Medulla oblongata (tissue), 1 donor: ENCODE measurements at regions not wholly inside any gene's neighbourhood (a gene's known extent, or its start where the extent isn't known, plus 50 kb on each side); places are given as distances from the start of the nearest gene placed in this dataset.
"Not testable (repeated sequence)": the region's sequence is repeated elsewhere in the genome, so short reads cannot be mapped to it uniquely, and the experiment has no call there.

Experiments used
- DNase-seq: peaks from one replicate; pipeline ENCODE4 v3.0.0-alpha.2; 2015; ENCODE audit errors: extremely low spot score

DNA sequence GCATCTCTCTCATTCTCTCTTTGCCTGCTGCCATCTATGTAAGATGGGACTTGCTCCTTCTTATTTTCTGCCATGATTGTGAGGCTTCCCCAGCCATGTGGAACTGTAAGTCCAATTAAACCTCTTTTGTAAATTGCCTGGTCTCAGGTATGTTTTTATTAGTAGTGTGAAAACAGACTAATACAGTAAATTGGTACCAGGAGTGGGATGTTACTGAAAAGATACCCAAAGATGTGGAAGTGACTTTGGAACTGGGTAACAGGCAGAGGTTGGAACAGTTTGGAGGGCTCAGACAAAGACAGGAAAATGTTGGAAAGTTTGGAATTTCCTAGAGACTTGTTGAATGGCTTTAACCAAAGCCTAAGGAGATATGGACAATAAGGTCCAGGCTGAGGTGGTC, 503.1 kb upstream of the SOX9 start:
- DNase-seq: not testable (repeated sequence)

DNA sequence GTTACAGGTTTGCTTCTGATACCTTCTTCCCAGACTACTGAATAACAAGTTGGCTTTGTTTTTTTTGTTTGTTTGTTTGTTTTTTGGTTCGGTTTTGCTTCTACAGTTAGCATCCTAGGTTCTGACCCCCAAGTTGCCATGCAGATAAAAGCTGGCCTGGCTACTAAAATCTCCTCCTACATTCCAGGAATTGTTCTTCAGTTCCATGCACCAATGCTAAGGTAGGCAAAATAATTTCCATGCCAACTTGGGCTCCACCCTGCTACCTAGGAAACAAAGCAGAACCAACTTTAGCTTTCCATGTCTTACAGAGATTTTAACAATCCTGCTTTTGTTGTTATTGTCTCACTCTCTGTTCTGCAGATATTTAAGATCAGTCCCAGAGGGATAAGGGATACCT, 495.5 kb upstream of the SOX9 start:
- DNase-seq: no peak

DNA sequence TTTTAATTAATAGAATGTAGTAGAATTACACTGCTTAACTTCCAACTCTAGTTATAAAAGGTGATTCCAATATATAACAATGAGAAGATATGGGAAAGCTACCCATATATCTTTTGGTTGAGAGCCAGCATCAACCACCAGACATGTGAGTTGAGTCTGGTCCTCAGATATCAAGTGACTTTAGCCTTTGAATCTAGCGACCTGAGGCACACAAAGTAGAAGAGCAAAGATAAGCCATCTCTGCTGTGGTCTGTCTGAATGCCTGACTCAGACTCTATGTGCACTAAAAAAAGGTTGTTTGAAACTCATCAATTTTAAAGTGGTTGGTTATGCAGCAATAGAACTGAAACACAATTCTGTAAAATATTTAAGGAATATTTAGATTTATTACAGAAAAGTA, 492.5 kb upstream of the SOX9 start:
- no peak for DNase-seq

- no peak for DNase-seq
These were observed 489.3 kb upstream of the SOX9 start for GRCh38 chr17:71631483-71631882.

DNA sequence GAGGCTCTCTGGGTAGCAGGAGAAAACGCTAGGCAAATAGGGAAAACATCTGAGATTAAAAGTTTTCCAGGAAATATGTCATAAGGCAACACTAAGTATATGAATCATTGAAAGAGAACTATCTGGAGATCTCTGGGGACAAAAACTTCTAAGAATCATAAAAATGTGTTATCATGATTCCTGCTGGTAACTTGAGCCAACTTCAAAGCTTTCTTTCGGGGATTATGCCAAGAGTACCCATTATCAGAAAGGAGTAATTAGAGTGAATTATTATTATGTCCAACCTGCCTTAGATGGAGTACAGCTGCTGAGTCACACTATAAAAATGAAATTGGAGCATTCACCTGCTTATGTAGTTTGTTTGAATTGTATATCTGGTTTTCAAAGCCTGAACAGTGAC, 488.5 kb upstream of the SOX9 start:
- no peak for DNase-seq

DNA sequence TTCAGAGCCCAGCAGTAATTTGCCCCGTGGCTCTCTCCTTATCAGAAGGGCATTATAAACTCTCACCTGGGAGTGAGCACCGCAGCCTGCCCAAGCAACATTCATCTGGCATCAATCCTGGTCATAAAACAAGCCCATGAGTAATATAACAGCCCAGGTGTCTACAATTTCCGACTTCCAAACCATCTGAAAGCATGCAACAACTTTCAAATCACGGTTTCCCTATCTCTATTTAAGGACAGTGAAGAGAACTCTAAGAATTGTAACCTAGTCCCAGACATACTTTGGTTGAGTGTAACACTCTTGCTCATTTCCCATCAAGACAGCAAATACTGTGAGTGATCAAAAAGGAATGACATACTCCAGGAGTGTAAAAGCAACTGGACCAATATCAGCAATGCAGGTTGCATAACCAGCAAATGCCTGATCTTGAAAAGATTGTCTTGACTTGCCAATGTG, 487.4 kb upstream of the SOX9 start:
- DNase-seq: no peak

- DNase-seq: no peak
These were observed 486.4 kb upstream of the SOX9 start for GRCh38 chr17:71634376-71634775.

GRCh38 chr17:71635187-71635586, 485.6 kb upstream of the SOX9 start:
- no peak for DNase-seq

DNA sequence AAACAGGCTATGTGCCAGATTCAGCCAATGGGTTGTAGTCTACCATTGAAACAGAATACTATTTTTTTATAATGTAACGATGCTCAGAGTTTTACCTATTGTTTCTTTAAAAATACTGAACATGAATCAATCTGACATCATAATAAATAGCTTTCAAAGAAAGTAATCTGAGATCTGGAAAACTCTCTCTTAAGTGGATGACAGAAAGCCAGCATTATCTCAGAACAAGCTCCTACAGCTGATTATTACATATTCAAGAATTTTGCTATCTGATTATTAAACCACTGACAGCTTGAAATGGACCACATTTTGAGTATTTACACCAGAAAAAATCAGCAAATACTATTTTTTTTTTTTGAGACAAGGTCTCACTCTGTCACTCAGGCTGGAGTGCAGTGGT, 484.2 kb upstream of the SOX9 start:
- DNase-seq: no peak

GRCh38 chr17:71638668-71639067, 482.2 kb upstream of the SOX9 start:
- DNase-seq: no peak

GRCh38 chr17:71639865-71640264, 481.0 kb upstream of the SOX9 start:
- no peak for DNase-seq

GRCh38 chr17:71646890-71647289, 473.9 kb upstream of the SOX9 start:
- DNase-seq: not testable (repeated sequence)

DNA sequence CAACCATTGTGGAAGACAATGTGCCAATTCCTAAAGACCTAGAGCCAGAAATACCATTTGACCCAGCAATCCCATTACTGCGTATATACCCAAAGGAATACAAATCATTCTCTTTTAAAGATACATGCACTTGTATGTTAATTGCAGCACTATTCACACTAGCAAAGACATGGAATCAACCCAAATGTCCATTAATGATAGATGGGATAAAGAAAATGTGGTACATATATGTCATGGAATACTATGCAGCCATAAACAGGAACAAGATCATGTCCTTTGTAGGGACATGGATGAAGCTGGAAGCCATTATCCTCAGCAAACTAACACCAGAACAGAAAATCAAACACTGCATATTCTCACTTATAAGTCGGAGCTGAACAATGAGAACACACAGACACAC, 472.5 kb upstream of the SOX9 start:
- DNase-seq: not testable (repeated sequence)

GRCh38 chr17:71649941-71650350, 470.9 kb upstream of the SOX9 start:
- no peak for DNase-seq

DNA sequence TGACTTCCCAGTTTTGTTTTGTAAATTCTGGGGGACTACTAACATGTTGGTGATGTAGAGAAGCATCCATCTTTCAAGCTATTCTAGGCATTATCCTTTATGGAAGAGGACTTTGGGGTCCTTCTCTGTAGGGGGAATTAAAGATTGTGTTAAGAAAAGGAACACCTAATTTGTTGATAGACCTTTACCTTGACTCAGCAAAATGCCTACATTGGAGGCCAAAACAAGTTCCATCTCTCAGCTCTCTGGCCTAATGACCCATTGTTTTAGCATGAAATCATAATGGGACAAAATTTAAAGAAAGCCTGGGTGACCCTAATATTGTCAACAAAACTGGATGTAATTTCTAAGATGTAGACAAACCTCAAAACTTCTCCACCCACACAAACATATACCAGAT, 465.3 kb upstream of the SOX9 start:
- no peak for DNase-seq

DNA sequence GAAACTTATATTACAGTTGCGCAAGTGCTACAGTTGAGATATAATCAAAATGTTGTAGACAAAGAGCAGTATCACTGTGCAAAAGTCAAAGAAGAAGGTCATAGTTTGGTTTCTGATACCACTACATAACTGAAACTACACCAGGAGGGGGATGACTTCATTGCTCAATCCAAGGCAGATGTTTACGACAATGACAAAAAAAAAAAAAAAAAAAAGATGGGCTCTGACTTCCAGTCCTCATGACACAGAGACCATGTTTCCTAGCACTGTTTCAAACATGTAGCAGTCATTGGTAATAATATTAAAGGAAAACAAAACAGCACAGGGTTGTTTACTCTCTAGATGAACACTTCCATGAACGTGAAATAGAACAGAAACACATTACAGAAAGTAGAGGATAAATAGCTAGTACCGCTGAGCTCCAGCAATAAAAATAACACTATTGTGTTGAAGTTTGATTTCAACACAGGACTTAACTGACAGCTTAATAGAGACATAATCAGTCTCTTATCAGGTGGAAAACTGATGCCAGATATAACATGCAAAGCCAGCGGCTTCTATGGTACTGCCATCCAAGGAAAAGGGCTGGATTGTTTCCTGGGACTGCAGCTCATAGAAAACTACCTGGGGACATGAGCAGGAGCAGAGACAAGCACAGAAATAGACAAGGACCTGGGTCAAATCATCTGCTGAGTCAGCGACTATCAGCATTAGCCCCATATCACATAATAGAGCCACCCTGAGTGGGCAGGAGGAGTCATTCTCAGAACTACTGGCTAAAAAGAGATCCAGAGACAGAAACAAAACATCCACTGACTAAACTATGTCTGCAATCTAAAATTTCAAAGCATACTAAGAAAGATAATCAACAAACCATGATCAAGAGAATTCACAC, 463.6 kb upstream of the SOX9 start:
- DNase-seq: no peak

- no peak for DNase-seq
These were observed 461.8 kb upstream of the SOX9 start for GRCh38 chr17:71658996-71659395.

GRCh38 chr17:71664861-71665260, 456.0 kb upstream of the SOX9 start:
- DNase-seq: no peak

DNA sequence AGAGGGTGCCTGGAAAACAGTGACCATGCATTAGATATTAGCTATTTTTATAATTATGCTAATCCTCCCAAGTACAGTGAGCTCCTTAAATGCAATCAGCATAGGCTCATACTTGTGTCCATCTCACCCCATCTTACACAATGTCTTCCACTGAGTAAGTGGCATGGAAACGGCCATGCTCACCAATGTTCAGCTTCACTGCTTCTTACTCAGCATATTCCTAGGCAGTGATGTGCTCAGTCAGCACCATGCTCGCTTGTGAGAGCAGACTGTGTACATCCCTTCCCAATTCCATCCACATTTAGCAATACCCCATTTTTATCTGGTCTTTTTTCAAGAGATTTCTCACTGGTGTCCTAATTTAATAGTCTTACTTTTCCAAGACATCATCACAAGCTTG, 454.8 kb upstream of the SOX9 start:
- no peak for DNase-seq

DNA sequence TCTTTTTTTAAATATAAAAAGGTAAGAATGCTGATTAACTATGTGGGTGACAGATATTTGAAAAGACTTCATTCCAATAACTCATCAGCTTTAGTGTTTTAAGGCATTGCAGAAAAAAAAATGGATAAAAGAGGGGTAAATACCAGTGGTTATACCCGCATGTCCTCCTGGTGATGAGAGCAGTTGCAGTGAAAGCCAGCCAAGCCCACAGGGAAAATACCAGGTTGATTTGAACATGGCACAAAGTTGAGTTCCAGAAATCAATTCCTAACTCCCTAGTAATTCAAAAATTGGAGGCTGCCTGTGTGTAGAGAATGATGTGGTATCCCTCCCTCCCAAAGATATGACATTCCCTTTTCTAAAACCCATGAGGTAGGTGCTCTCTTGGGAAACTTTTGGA, 453.2 kb upstream of the SOX9 start:
- DNase-seq: no peak

GRCh38 chr17:71668807-71669206, 452.0 kb upstream of the SOX9 start:
- no peak for DNase-seq

- DNase-seq: no peak
These were observed 443.4 kb upstream of the SOX9 start for GRCh38 chr17:71677439-71677838.

GRCh38 chr17:71679832-71680231, 441.0 kb upstream of the SOX9 start:
- DNase-seq: no peak
